Activated CD4-positive, alpha-beta T cell treated with anti-CD3 and anti-CD28 coated beads for 36 hours (primary cell): ENCODE measurements at regions not wholly inside any gene's neighbourhood (a gene's known extent, or its start where the extent isn't known, plus 50 kb on each side); places are given as distances from the start of the nearest gene placed in this dataset.

Experiments
- ATAC-seq: fragments of 200-7000 bp; cut with Tn5 transposase; one replicate; pipeline ENCODE4 v1.10.0; 2021; ENCODE audit warnings: mild to moderate bottlenecking, moderate library complexity
- CTCF ChIA-PET: fragments of 350-600 bp; sonication (Branson Sonifier 250); formaldehyde crosslinking; loops from one replicate; lab custom pipeline; 2021; ENCODE audit warnings: antibody characterized with exemption; lab: Charles Lee
- POLR2A ChIA-PET: fragments of 350-600 bp; sonication (Branson Sonifier 250); formaldehyde crosslinking; loops from one replicate; lab custom pipeline; 2021; ENCODE audit warnings: antibody characterized with exemption, inconsistent platforms; lab: Charles Lee
- DNase-seq: peaks from one replicate; pipeline ENCODE4 v3.0.0-alpha.2; 2020
- H3K27ac Mint-ChIP-seq: one replicate; pipeline ENCODE4 v1.8.0; 2021; ENCODE audit warnings: mixed read lengths
- H3K27me3 Mint-ChIP-seq: one replicate; pipeline ENCODE4 v1.8.0; 2021; ENCODE audit warnings: mixed read lengths
- H3K36me3 Mint-ChIP-seq: one replicate; pipeline ENCODE4 v1.8.0; 2021; ENCODE audit warnings: low read depth, mixed read lengths
- H3K4me1 Mint-ChIP-seq: one replicate; pipeline ENCODE4 v1.8.0; 2021; ENCODE audit warnings: mixed read lengths
- H3K4me3 Mint-ChIP-seq: one replicate; pipeline ENCODE4 v1.8.0; 2021; ENCODE audit warnings: mild to moderate bottlenecking, moderate library complexity, mixed read lengths
- H3K9me3 Mint-ChIP-seq: one replicate; pipeline ENCODE4 v1.8.0; 2021; ENCODE audit warnings: low read depth, mixed read lengths
- intact Hi-C, 2 experiments: fragments of 100-400 bp; cut with DNase I in 1 of 2; cut with micrococcal nuclease in 1 of 2; formaldehyde crosslinking; loops; one replicate each; pipeline versions ENCODE4 v1.14.2 to v1.15.1; 2022 to 2024; cut with DNase I, micrococcal nuclease

GRCh38 chr16:66236301-66236700 lies 130.2 kb upstream of the CDH5 start:
- H3K4me3 Mint-ChIP-seq = no peak overlapping the region
- DNase-seq = no peak
- ATAC-seq = no peak
- H3K36me3 Mint-ChIP-seq = no peaks in the 10 kb centered on the region
- ChIA-PET CTCF (no interaction called here), POLR2A (no interaction called here)
- no peak overlapping the region for H3K27ac Mint-ChIP-seq
- no peaks in the 10 kb centered on the region for H3K4me1 Mint-ChIP-seq
- H3K9me3 Mint-ChIP-seq = no peaks in the 10 kb centered on the region
- intact Hi-C loops = no loop called here
- H3K27me3 Mint-ChIP-seq = peaks cover 4% of the 10 kb centered on the region

- Mint-ChIP-seq H3K4me1 (no peaks in the 10 kb centered on the region), H3K9me3 (no peaks in the 10 kb centered on the region), H3K27ac (no peak overlapping the region), H3K27me3 (peaks cover 2% of the 10 kb centered on the region), H3K36me3 (no peaks in the 10 kb centered on the region), H3K4me3 (no peak overlapping the region)
- CTCF ChIA-PET = no interaction called here
- ATAC-seq = no peak
- DNase-seq = no peak
- POLR2A ChIA-PET = no interaction called here
- intact Hi-C loops = no loop called here
Observed at GRCh38 chr16:66231452-66232160, 134.9 kb upstream of the CDH5 start.

GRCh38 chr16:66229651-66230050 lies 136.8 kb upstream of the CDH5 start:
- no peak overlapping the region for H3K4me3 Mint-ChIP-seq
- ChIA-PET CTCF (interaction anchor here (1.3 kb wide), 1 partner anchor 42 kb away, joined by 3 read pairs; no protein-coding TSS in a partner anchor), POLR2A (no interaction called here)
- ATAC-seq (no peak), DNase-seq (no peak)
- intact Hi-C loops = no loop called here
- no peaks in the 10 kb centered on the region for H3K36me3 Mint-ChIP-seq
- H3K4me1 Mint-ChIP-seq = no peaks in the 10 kb centered on the region
- no peak overlapping the region for H3K27ac Mint-ChIP-seq
- H3K27me3 Mint-ChIP-seq = peaks cover 2% of the 10 kb centered on the region
- no peaks in the 10 kb centered on the region for H3K9me3 Mint-ChIP-seq

- Mint-ChIP-seq H3K36me3 (no peaks in the 10 kb centered on the region), H3K27ac (no peak overlapping the region), H3K4me3 (no peak overlapping the region), H3K9me3 (no peaks in the 10 kb centered on the region), H3K27me3 (peaks cover 2% of the 10 kb centered on the region), H3K4me1 (no peaks in the 10 kb centered on the region)
- DNase-seq (no peak), ATAC-seq (no peak)
- intact Hi-C loops = no loop called here
- CTCF ChIA-PET = no interaction called here
- POLR2A ChIA-PET = no interaction called here
Observed at GRCh38 chr16:66228792-66229191, 137.7 kb upstream of the CDH5 start.

- Mint-ChIP-seq H3K27ac (no peak overlapping the region), H3K4me1 (no peaks in the 10 kb centered on the region), H3K9me3 (no peaks in the 10 kb centered on the region), H3K36me3 (no peaks in the 10 kb centered on the region), H3K4me3 (no peak overlapping the region), H3K27me3 (peaks cover 4% of the 10 kb centered on the region)
- intact Hi-C loops = no loop called here
- DNase-seq (no peak), ATAC-seq (no peak)
- ChIA-PET CTCF (interaction anchor here (1.0 kb wide), 1 partner anchor 20 kb away, joined by 3 read pairs; no protein-coding TSS in a partner anchor), POLR2A (no interaction called here)
Observed at GRCh38 chr16:66227766-66228530, 138.5 kb upstream of the CDH5 start.

- intact Hi-C loops = no loop called here
- ATAC-seq (no peak), DNase-seq (no peak)
- Mint-ChIP-seq H3K27ac (no peak overlapping the region), H3K9me3 (no peaks in the 10 kb centered on the region), H3K4me1 (no peaks in the 10 kb centered on the region), H3K36me3 (no peaks in the 10 kb centered on the region), H3K27me3 (peaks cover 3% of the 10 kb centered on the region), H3K4me3 (no peak overlapping the region)
- POLR2A ChIA-PET = no interaction called here
- CTCF ChIA-PET = no interaction called here
Observed at GRCh38 chr16:66226762-66227161, 139.7 kb upstream of the CDH5 start.

GRCh38 chr16:66225696-66226095 lies 140.8 kb upstream of the CDH5 start:
- H3K36me3 Mint-ChIP-seq = no peaks in the 10 kb centered on the region
- intact Hi-C loops = no loop called here
- DNase-seq (no peak), ATAC-seq (no peak)
- peaks cover 3% of the 10 kb centered on the region for H3K27me3 Mint-ChIP-seq
- H3K4me1 Mint-ChIP-seq = no peaks in the 10 kb centered on the region
- H3K4me3 Mint-ChIP-seq = no peak overlapping the region
- ChIA-PET POLR2A (no interaction called here), CTCF (no interaction called here)
- H3K9me3 Mint-ChIP-seq = no peaks in the 10 kb centered on the region
- no peak overlapping the region for H3K27ac Mint-ChIP-seq

GRCh38 chr16:66224626-66225025 lies 141.9 kb upstream of the CDH5 start:
- H3K4me3 Mint-ChIP-seq = no peak overlapping the region
- ChIA-PET POLR2A (no interaction called here), CTCF (interaction anchor here (0.7 kb wide), 1 partner anchor 767 kb away, joined by 3 read pairs; no protein-coding TSS in a partner anchor)
- H3K27me3 Mint-ChIP-seq = peaks cover 3% of the 10 kb centered on the region
- H3K36me3 Mint-ChIP-seq = no peaks in the 10 kb centered on the region
- no peaks in the 10 kb centered on the region for H3K4me1 Mint-ChIP-seq
- H3K9me3 Mint-ChIP-seq = no peaks in the 10 kb centered on the region
- intact Hi-C loops = no loop called here
- ATAC-seq = no peak
- H3K27ac Mint-ChIP-seq = no peak overlapping the region
- DNase-seq = no peak

- intact Hi-C loops = no loop called here
- no peak for ATAC-seq
- no peak for DNase-seq
- H3K4me1 Mint-ChIP-seq = no peaks in the 10 kb centered on the region
- peaks cover 3% of the 10 kb centered on the region for H3K27me3 Mint-ChIP-seq
- H3K27ac Mint-ChIP-seq = no peak overlapping the region
- H3K36me3 Mint-ChIP-seq = no peaks in the 10 kb centered on the region
- POLR2A ChIA-PET = no interaction called here
- no peak overlapping the region for H3K4me3 Mint-ChIP-seq
- CTCF ChIA-PET = interaction anchor here (0.7 kb wide), 1 partner anchor 767 kb away, joined by 3 read pairs; no protein-coding TSS in a partner anchor
- H3K9me3 Mint-ChIP-seq = no peaks in the 10 kb centered on the region
Observed at GRCh38 chr16:66224186-66224585, 142.3 kb upstream of the CDH5 start.

- ChIA-PET POLR2A (no interaction called here), CTCF (no interaction called here)
- DNase-seq = no peak
- Mint-ChIP-seq H3K4me1 (no peaks in the 10 kb centered on the region), H3K27me3 (peaks cover 3% of the 10 kb centered on the region), H3K27ac (no peak overlapping the region), H3K4me3 (no peak overlapping the region), H3K36me3 (no peaks in the 10 kb centered on the region), H3K9me3 (no peaks in the 10 kb centered on the region)
- intact Hi-C loops = no loop called here
- no peak for ATAC-seq
Observed at GRCh38 chr16:66223176-66223780, 143.2 kb upstream of the CDH5 start.

- no peaks in the 10 kb centered on the region for H3K9me3 Mint-ChIP-seq
- no peak for ATAC-seq
- peaks cover 3% of the 10 kb centered on the region for H3K27me3 Mint-ChIP-seq
- H3K36me3 Mint-ChIP-seq = no peaks in the 10 kb centered on the region
- no peak for DNase-seq
- no peak overlapping the region for H3K27ac Mint-ChIP-seq
- H3K4me1 Mint-ChIP-seq = no peaks in the 10 kb centered on the region
- intact Hi-C loops = no loop called here
- H3K4me3 Mint-ChIP-seq = no peak overlapping the region
- CTCF ChIA-PET = no interaction called here
- POLR2A ChIA-PET = no interaction called here
Observed at GRCh38 chr16:66222756-66223155, 143.7 kb upstream of the CDH5 start.

- Mint-ChIP-seq H3K27me3 (peaks cover 7% of the 10 kb centered on the region), H3K4me3 (no peak overlapping the region), H3K9me3 (no peaks in the 10 kb centered on the region), H3K27ac (no peak overlapping the region), H3K36me3 (no peaks in the 10 kb centered on the region), H3K4me1 (no peaks in the 10 kb centered on the region)
- POLR2A ChIA-PET = no interaction called here
- ATAC-seq (no peak), DNase-seq (no peak)
- CTCF ChIA-PET = no interaction called here
- intact Hi-C loops = no loop called here
Observed at GRCh38 chr16:66220702-66221101, 145.8 kb upstream of the CDH5 start.
